Coronary artery (tissue), 2 donors: ENCODE measurements at regions not wholly inside any gene's neighbourhood (a gene's known extent, or its start where the extent isn't known, plus 50 kb on each side); places are given as distances from the start of the nearest gene placed in this dataset.
A peak's percentile ranks its signal among the peaks of the same experiment; 100 is the strongest.

Experiments used
- DNase-seq: peaks from one replicate; pipeline ENCODE4 v3.0.0-alpha.2; 2017; ENCODE audit warnings: low spot score
- H3K27ac ChIP-seq, 2 donors: fragments of 200-600 bp; sonication (generic); one replicate each; pipeline ENCODE4 v1.5.1; 2016 to 2019
- H3K4me3 ChIP-seq: fragments of 200-600 bp; sonication (generic); 2 replicates; pipeline ENCODE4 v1.5.1; 2016; ENCODE audit warnings: mild to moderate bottlenecking, moderate library complexity
- TF ChIP-seq, protein P1 (sequence below): fragments of 200-600 bp; sonication (generic); IDR thresholded peaks from one replicate; pipeline ENCODE4 v1.5.1; 2019; ENCODE audit warnings: antibody characterized with exemption

- peak; percentile 26 for DNase-seq
- Histone ChIP-seq H3K27ac (no peak overlapping the region), H3K4me3 (no peak overlapping the region)
- TF ChIP-seq, protein P1, sequence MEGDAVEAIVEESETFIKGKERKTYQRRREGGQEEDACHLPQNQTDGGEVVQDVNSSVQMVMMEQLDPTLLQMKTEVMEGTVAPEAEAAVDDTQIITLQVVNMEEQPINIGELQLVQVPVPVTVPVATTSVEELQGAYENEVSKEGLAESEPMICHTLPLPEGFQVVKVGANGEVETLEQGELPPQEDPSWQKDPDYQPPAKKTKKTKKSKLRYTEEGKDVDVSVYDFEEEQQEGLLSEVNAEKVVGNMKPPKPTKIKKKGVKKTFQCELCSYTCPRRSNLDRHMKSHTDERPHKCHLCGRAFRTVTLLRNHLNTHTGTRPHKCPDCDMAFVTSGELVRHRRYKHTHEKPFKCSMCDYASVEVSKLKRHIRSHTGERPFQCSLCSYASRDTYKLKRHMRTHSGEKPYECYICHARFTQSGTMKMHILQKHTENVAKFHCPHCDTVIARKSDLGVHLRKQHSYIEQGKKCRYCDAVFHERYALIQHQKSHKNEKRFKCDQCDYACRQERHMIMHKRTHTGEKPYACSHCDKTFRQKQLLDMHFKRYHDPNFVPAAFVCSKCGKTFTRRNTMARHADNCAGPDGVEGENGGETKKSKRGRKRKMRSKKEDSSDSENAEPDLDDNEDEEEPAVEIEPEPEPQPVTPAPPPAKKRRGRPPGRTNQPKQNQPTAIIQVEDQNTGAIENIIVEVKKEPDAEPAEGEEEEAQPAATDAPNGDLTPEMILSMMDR = no peak
Measured at GRCh38 chr14:101243587-101244338, 317.5 kb upstream of the DIO3 start.

DNA sequence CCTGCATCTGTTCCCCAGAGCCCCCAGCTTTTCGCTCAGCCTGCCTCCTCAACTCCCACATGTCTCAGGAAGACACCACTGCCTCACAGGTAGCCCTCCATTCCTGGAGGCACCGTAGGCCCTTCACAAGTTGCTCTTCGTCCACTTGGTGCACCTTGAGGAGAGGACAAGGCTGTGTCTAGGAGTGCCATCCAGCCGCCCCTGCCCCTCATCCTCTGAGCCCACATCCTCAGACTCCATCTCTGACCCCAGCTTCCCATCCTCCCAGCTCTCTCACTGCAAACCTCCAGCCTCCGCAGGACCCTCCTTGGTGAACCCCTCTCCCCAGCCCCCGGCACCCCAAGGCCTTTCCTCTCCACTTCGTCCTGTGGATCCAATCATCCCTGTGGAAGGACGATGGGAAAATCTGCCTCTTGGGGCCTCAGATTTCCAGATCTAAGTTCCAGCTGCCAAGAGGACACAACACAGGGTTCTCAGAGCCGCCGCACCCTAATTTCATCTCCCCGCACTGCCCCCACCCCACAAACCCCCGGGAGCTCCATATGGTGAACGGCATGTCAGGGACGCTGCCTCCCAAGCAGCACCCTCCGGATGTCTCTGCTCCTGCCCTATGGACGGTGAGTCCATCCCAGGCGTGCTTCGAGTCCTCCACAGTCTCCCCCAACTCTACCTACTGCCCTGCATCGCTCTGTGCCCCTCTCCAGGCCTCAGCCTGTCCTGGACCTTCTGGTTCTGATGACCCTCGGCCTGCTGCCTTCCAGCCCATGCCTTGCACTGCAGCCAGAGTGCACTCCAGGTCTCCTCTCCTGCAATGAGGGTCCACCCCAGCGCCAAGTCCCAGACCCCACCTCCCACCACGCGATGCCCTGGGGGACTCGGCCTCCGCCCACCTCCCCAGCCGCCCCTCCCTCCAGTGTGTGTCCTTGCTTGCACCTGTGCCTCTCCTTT lies 314.1 kb upstream of the DIO3 start:
- TF ChIP-seq, protein P1 = no peak
- DNase-seq = peak; percentile 54
- no peak overlapping the region for H3K4me3 ChIP-seq
- no peak overlapping the region for H3K27ac ChIP-seq

- TF ChIP-seq, protein P1 = no peak
- peak; percentile 49 for DNase-seq
- Histone ChIP-seq H3K27ac (no peak overlapping the region), H3K4me3 (no peak overlapping the region)
Measured at GRCh38 chr14:101247842-101248725, 313.2 kb upstream of the DIO3 start.

- Histone ChIP-seq H3K4me3 (no peak overlapping the region), H3K27ac (no peak overlapping the region)
- DNase-seq = peak; percentile 47
- TF ChIP-seq, protein P1 = no peak
Measured at GRCh38 chr14:101248840-101249675, 312.2 kb upstream of the DIO3 start.

DNA sequence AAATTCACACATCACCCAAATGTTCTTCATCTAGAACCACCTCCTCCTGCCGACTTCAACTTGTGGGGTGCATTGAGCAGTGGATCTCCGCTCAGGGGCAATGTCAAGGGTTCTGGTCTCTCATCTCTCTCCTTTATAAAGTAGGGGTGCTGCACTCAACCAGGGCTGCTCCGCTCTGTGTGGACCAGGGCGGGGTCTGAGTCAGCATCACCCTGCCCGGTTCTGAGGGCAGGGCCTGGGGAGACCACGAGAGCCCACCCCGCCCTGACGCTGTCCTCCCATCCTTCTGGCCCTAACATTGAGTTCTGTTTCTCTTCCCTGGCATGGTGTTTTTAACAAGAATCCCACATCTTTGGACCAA lies 311.6 kb upstream of the DIO3 start:
- Histone ChIP-seq H3K4me3 (no peak overlapping the region), H3K27ac (no peak overlapping the region)
- peak; percentile 65 for DNase-seq
- TF ChIP-seq, protein P1 = no peak
